NCI-H146 (cell line): ENCODE measurements at regions not wholly inside any gene's neighbourhood (a gene's known extent, or its start where the extent isn't known, plus 50 kb on each side); places are given as distances from the start of the nearest gene placed in this dataset.
"Not testable (repeated sequence)": the region's sequence is repeated elsewhere in the genome, so short reads cannot be mapped to it uniquely, and the experiment has no call there.

Source experiments
- DNase-seq: peaks from one replicate; lab custom pipeline; 2025; lab: John Stamatoyannopoulos, UW

DNA sequence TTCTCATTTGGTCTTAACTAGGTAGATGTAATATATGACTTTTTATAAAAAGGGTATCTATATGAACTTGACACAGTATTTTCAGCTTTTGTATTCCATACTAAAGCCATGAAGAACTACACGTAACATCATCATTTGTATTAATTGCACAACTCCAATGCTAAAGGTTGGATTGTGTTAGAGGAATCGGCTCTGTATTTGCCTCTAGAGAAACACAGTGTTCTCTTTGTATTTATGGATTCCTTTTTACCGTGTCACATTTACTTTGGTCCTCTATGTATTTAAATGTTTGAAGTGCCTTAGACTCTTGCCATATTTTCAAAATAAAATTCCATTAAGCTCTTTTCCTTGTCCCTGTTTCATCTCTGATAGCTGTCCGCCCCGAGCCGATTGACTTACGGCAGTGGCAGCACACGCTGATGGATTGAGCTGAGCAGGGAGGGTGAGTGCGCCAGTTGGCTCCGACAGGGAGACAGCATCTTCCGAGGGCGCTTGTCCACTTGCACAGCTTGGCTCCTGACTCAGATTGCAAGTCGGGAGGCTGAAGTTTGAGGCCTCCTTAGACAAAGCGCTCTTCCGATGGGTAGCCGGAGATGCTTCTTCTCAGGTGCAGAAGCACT lies 95.6 kb upstream of the DMRT1 start:
- no peak for DNase-seq

- DNase-seq: no peak
These were observed 94.6 kb upstream of the DMRT1 start for GRCh38 chr9:746661-747434.

GRCh38 chr9:747567-747966 lies 93.9 kb upstream of the DMRT1 start:
- no peak for DNase-seq

DNA sequence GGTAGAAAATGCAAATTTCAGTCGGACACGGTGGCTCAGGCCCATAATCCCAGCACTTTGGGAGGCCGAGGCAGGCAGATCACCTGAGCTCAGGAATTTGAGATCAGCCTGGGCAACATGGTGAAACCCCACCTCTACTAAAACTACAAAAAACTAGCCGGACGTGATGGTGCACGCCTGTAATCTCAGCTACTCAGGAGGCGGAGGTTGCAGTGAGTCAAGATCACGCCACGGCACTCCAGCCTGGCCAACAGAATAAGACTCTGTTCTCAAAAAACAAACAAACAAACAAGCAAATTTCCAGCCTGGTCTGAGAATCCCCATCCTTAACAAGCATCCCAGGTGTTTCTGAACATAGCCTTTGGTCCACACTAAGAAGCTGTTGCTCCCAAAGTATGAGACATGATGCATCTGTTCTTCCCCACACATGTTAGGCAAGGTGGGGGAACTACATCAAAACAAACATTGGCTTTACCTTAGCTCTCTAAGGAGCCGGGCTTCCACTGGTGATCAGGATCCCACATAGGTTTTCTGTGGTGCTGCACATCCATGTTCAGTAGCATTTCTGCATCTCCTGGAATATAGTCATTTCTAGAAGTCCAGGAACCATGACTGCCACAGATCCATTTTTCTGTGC lies 92.5 kb upstream of the DMRT1 start:
- no peak for DNase-seq

DNA sequence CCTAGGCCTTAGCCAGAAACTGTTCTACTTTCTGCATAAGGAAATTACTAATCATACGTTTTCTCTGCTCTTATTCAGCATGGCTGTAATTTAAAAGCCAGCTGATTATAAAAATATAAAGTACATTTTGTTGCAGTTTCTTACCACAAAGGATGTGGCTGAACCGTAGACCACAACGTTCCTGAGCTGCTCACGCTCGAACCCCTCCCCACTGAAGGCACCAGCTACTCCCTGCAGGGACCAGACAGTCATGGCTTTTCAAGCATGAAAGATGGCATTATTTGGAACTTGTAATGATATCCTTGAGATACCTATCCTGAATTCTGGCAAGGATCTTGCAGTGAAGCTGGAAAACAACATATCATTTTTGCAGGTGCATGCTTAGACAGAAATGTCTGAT lies 91.8 kb upstream of the DMRT1 start:
- DNase-seq: no peak

GRCh38 chr9:750249-750967 lies 91.1 kb upstream of the DMRT1 start:
- DNase-seq: no peak

DNA sequence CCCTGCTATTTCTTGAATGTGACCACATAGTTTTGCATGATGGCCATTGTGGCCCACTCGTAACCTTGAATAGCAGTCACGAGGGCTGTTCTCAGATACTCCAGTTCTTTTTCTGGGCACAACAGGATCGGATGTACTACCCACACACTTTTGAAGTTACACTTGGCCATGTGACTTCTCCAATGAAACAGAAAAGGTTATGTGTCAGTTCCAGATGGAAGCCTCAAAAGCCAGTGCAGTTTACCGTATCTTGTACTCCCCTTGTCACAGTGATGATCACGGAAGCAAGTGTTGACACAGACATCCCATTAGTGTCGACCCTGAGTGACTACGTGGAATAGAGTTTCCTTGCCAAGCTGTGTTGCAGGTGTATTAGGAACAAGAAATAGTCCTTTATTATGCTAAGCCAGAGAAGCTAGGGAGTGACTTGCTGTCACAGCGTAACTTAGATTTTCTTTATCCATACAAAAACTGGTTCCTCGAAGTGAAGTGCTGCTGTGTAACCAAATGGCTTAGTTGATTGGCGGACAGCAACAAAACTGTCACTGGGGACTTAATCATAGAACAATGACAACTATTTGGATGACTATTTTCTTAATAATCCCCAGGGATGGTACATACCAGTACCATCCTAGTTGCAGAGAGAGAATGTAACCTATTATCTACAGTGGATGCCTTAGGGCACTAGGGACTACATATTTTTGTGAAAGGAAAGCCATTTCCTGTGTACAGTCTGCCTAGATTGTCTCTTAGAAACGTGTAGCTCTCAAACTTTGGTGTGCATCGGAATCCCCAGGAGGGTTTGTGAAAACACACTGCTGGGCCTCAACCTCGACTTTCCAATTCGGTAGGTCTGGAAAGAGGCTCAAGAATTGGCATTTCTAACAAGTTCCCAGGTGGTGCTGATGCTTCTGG lies 90.1 kb upstream of the DMRT1 start:
- no peak for DNase-seq

GRCh38 chr9:752201-752600 lies 89.3 kb upstream of the DMRT1 start:
- no peak for DNase-seq

- DNase-seq: no peak
These were observed 88.8 kb upstream of the DMRT1 start for GRCh38 chr9:752681-753200.

GRCh38 chr9:753734-754133 lies 87.8 kb upstream of the DMRT1 start:
- not testable (repeated sequence) for DNase-seq

- DNase-seq: no peak
These were observed 87.2 kb upstream of the DMRT1 start for GRCh38 chr9:754150-754931.

DNA sequence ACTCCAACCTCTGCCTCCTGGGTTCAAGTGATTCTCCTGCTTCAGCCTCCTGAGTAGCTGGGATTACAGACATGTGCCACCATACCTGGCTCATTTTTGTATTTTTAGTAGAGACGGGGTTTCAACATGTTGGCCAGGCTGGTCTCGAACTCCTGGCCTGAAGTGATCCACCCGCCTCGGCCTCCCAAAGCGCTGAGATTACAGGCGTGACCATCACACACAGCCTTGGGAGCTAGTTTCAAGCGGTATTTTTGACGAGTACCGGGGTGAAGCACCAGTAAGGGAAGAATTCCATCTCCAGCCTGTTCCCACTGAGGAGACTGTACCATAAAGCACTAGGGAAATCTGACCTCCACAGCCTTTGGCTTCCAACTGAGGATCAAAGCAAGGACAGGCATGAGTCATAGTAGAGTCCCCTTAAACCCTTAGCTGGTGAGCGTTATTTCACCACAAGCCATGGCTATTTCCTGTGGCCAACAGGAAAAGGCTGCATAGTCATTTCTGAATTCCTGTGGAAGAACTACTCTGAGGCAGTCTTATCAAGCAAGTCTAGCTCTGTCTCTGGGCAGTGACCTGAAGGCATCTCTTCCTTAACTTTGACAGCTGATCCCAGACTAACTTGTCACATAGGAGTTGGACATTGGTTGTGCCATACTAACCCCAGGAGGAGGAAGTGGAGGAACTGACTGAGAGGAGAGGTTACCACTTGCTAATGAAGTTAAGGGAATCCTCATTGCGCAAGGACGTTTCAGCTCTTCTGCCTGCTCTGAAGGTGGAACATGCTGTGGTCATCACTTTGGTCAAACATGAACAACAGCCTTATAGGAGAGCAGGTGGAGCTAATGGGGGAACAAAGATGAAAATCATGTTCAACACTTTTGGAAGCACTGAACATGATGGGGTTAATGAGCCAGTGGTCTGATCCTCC lies 85.8 kb upstream of the DMRT1 start:
- DNase-seq: no peak

- DNase-seq: peak; percentile 11
These were observed 84.1 kb upstream of the DMRT1 start for GRCh38 chr9:757246-757881.

- no peak for DNase-seq
These were observed 83.4 kb upstream of the DMRT1 start for GRCh38 chr9:758146-758545.

- DNase-seq: no peak
These were observed 82.0 kb upstream of the DMRT1 start for GRCh38 chr9:759541-759940.

DNA sequence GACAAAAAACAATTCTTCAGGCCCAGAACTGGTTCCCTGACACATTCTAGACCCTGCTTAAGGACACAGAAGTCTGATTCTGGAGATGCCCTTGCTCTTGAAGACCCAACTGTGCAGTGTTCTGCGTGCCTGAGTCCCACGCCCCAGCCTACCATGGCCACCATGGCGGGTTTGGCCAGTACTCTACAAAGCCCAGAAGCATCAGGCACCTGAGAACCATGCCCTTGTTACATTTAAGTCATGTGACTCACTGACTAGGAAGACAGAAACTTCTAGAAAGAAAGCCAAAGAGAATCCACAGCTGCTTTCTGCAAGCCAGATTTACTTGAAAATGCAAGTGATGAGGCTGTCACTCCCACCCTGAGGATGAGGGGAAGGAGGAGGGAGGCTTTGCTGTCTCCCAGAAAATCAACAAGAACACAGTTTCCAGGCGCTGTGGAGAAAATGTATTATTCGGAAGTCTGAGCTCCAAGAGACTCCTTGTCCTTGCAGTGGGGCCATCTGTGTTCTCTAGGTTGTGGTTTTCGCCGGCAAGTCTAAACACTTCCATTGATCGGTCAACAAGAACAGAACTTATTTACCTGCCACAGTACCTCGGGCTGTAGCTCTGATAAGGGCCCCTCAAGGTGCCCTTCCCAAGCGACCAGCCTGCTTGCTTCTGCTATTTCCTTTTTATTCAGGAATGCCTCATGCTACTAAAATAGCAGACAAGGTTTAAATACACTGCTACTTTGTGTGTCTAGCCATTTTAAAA lies 81.3 kb upstream of the DMRT1 start:
- no peak for DNase-seq

- no peak for DNase-seq
These were observed 80.2 kb upstream of the DMRT1 start for GRCh38 chr9:761176-761792.
